ENCODE measurements at regions not wholly inside any gene's neighbourhood (a gene's known extent, or its start where the extent isn't known, plus 50 kb on each side); places are given as distances from the start of the nearest gene placed in this dataset.

DNA sequence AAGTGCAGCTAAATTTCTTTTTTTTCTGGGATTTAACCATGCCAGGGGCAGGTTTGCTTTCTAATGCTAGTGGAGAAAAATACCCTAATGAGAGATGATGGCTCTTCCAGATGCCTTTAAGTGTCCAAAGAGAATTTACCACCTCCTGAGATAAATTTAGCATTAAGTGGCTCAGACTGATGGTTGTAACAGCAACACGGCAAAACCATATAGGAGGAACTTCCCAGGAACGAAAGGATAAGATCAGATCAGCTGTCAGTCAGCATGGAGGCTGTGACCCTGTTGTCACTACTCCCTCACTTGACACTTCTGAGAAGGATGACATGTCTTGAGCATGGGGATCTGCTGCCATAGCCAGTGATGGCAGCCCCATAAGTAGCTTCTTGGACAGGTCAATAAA is 860.0 kb downstream of the QKI start:
- Mint-ChIP-seq H3K27ac (ENCODE audit: low read depth, unreplicated experiment) (no peak overlapping the region), H3K4me1 (ENCODE audit: insufficient read depth, unreplicated experiment) (no peaks in the 10 kb centered on the region), H3K4me3 (ENCODE audit: unreplicated experiment) (no peak overlapping the region), H3K27me3 (ENCODE audit: insufficient read depth, unreplicated experiment) (no peaks in the 10 kb centered on the region), H3K9me3 (ENCODE audit: unreplicated experiment) (peaks cover 5% of the 10 kb centered on the region), H3K36me3 (ENCODE audit: insufficient read depth, unreplicated experiment) (no peaks in the 10 kb centered on the region)
- no TSS peak for BruUV-seq (replicated peaks)
- TF ChIP-seq, protein P1, sequence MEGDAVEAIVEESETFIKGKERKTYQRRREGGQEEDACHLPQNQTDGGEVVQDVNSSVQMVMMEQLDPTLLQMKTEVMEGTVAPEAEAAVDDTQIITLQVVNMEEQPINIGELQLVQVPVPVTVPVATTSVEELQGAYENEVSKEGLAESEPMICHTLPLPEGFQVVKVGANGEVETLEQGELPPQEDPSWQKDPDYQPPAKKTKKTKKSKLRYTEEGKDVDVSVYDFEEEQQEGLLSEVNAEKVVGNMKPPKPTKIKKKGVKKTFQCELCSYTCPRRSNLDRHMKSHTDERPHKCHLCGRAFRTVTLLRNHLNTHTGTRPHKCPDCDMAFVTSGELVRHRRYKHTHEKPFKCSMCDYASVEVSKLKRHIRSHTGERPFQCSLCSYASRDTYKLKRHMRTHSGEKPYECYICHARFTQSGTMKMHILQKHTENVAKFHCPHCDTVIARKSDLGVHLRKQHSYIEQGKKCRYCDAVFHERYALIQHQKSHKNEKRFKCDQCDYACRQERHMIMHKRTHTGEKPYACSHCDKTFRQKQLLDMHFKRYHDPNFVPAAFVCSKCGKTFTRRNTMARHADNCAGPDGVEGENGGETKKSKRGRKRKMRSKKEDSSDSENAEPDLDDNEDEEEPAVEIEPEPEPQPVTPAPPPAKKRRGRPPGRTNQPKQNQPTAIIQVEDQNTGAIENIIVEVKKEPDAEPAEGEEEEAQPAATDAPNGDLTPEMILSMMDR (IDR thresholded peaks at IDR 0.05; ENCODE audit: unreplicated experiment) = no peak
- ChIA-PET CTCF (interaction anchor here (0.6 to 0.7 kb wide), 2 partner anchors 118 to 1231 kb away, joined by 3 to 8 read pairs; no protein-coding TSS in a partner anchor), POLR2A (no interaction called here)
- intact Hi-C loops (cut with micrococcal nuclease) = no loop called here
- DNase-seq (ENCODE audit: unreplicated experiment) = no peak

DNA sequence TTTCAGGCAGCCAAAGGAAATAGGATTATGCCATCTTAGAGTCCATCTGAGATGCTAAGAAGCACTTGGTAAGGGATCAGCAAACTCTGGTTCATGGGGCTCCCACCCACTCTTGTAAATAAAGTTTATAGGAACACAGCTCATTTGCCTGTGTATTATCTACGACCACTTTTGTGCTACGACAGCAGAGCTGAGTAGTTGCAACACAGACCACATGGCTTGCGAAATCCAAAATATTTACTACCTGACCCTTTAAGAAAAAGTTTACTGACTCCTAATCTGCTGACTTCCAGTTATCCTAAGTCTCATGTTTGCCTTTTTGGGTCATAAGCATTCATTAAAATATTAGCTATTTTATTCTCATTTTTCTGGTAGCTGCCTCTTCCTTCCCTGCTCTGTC is 859.0 kb downstream of the QKI start:
- BruUV-seq (replicated peaks) = no TSS peak
- Mint-ChIP-seq H3K4me1 (ENCODE audit: insufficient read depth, unreplicated experiment) (no peaks in the 10 kb centered on the region), H3K27me3 (ENCODE audit: insufficient read depth, unreplicated experiment) (no peaks in the 10 kb centered on the region), H3K36me3 (ENCODE audit: insufficient read depth, unreplicated experiment) (no peaks in the 10 kb centered on the region), H3K27ac (ENCODE audit: low read depth, unreplicated experiment) (no peak overlapping the region), H3K4me3 (ENCODE audit: unreplicated experiment) (no peak overlapping the region), H3K9me3 (ENCODE audit: unreplicated experiment) (peaks cover 2% of the 10 kb centered on the region)
- ChIA-PET CTCF (no interaction called here), POLR2A (interaction anchor here (0.5 kb wide), 1 partner anchor 128 kb away, joined by 3 read pairs; no protein-coding TSS in a partner anchor)
- TF ChIP-seq, protein P1 (IDR thresholded peaks at IDR 0.05; ENCODE audit: unreplicated experiment) = no peak
- DNase-seq (ENCODE audit: unreplicated experiment) = no peak
- intact Hi-C loops (cut with micrococcal nuclease) = no loop called here

DNA sequence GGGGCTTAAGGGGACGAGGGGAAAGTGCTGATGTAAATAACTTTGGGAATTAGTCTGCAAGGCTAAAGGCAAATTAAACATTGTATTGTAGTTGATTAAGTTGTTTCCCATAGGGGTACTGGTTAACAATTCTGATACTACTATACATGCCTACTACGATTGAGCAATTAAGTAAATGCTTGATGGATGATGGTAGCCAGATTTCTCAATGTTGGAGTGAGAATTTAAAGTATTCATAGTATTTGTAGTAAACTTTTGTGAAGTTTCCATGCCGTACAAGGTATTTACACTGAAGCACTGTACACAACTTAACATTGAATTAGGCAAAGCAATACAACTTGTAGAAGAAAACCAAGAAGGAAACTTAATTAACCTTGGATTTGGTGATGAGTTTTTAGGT is 852.3 kb downstream of the QKI start:
- peaks cover 7% of the 10 kb centered on the region for H3K9me3 Mint-ChIP-seq (ENCODE audit: unreplicated experiment)
- intact Hi-C loops (cut with micrococcal nuclease) = no loop called here
- CTCF ChIA-PET = no interaction called here

DNA sequence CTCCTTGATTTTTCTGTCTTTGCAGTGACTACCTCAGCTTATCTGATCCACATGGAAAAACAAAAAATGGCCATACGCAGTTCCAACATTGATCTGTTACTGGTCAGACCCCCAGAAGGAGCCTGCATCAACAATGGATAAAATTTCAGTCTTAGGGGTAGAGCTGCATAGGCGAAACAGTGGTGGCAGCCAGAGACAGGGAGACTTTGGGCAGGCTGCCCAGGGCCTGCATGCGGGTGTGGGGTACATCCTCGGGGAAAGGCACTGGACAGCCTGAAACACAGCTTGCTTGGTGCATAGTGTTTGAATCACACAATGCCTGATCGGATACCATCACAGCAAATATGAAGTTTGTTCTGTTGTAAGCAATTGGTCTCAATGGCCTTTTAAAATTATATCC is 847.8 kb downstream of the QKI start:
- DNase-seq (ENCODE audit: unreplicated experiment) = no peak
- BruUV-seq (replicated peaks) = no TSS peak
- H3K4me1 Mint-ChIP-seq (ENCODE audit: insufficient read depth, unreplicated experiment) = no peaks in the 10 kb centered on the region
- TF ChIP-seq, protein P1 (IDR thresholded peaks at IDR 0.05; ENCODE audit: unreplicated experiment) = no peak
- no peaks in the 10 kb centered on the region for H3K27me3 Mint-ChIP-seq (ENCODE audit: insufficient read depth, unreplicated experiment)
- POLR2A ChIA-PET = no interaction called here
- H3K27ac Mint-ChIP-seq (ENCODE audit: low read depth, unreplicated experiment) = no peak overlapping the region
- H3K9me3 Mint-ChIP-seq (ENCODE audit: unreplicated experiment) = no peaks in the 10 kb centered on the region
- intact Hi-C loops (cut with micrococcal nuclease) = no loop called here
- CTCF ChIA-PET = no interaction called here
- H3K4me3 Mint-ChIP-seq (ENCODE audit: unreplicated experiment) = no peak overlapping the region
- H3K36me3 Mint-ChIP-seq (ENCODE audit: insufficient read depth, unreplicated experiment) = no peaks in the 10 kb centered on the region

More for the DNA sequence above, 852.3 kb downstream of the QKI start:
- Mint-ChIP-seq H3K36me3 (ENCODE audit: insufficient read depth, unreplicated experiment) (no peaks in the 10 kb centered on the region), H3K27ac (ENCODE audit: low read depth, unreplicated experiment) (no peak overlapping the region), H3K27me3 (ENCODE audit: insufficient read depth, unreplicated experiment) (no peaks in the 10 kb centered on the region), H3K4me1 (ENCODE audit: insufficient read depth, unreplicated experiment) (no peaks in the 10 kb centered on the region), H3K4me3 (ENCODE audit: unreplicated experiment) (no peak overlapping the region)
- TF ChIP-seq, protein P1 (IDR thresholded peaks at IDR 0.05; ENCODE audit: unreplicated experiment) = no peak
- no TSS peak for BruUV-seq (replicated peaks)
- DNase-seq (ENCODE audit: unreplicated experiment) = no peak
- POLR2A ChIA-PET = no interaction called here
